Astrocyte (in vitro differentiated cells and primary cell): ENCODE measurements at regions not wholly inside any gene's neighbourhood (a gene's known extent, or its start where the extent isn't known, plus 50 kb on each side); places are given as distances from the start of the nearest gene placed in this dataset.

Experiments used
- DNase-seq: peaks from one replicate; pipeline ENCODE4 v3.0.0-alpha.2; 2010; ENCODE audit warnings: low read depth
- FAIRE-seq: peaks from 2 replicates; lab custom pipeline; 2011; peaks lifted over from hg19 to GRCh38; lab: Jason Lieb, UNC
- H2AFZ ChIP-seq: 2 replicates; pipeline ENCODE4 v1.6.0; 2012; ENCODE audit warnings: low read depth, low read length, inconsistent platforms
- H3K27ac ChIP-seq: 2 replicates; pipeline ENCODE4 v1.5.1; 2011; ENCODE audit warnings: low read depth, low read length, inconsistent platforms
- H3K27me3 ChIP-seq: 2 replicates; pipeline ENCODE4 v1.6.0; 2011; ENCODE audit warnings: low read length, inconsistent platforms; ENCODE audit not compliant: insufficient read depth
- H3K36me3 ChIP-seq: 2 replicates; pipeline ENCODE4 v1.5.1; 2011; ENCODE audit warnings: low read length, inconsistent platforms; ENCODE audit not compliant: insufficient read depth
- H3K4me1 ChIP-seq: 2 replicates; pipeline ENCODE4 v1.5.1; 2011; ENCODE audit warnings: low read length, inconsistent platforms; ENCODE audit not compliant: insufficient read depth
- H3K4me2 ChIP-seq: 2 replicates; pipeline ENCODE4 v1.6.0; 2012; ENCODE audit warnings: low read length, inconsistent platforms
- H3K4me3 ChIP-seq: 2 replicates; pipeline ENCODE4 v1.5.1; 2011; ENCODE audit warnings: low read depth, mild to moderate bottlenecking, low read length, inconsistent platforms; ENCODE audit not compliant: insufficient read depth
- H3K79me2 ChIP-seq: 2 replicates; pipeline ENCODE4 v1.6.0; 2012; ENCODE audit warnings: mild to moderate bottlenecking, low read length, inconsistent platforms; ENCODE audit not compliant: insufficient read depth
- H3K9ac ChIP-seq: 2 replicates; pipeline ENCODE4 v1.6.0; 2012; ENCODE audit warnings: mild to moderate bottlenecking, low read length, inconsistent platforms
- H3K9me3 ChIP-seq: 2 replicates; pipeline ENCODE4 v1.5.1; 2012; ENCODE audit warnings: low read depth, mild to moderate bottlenecking, low read length, inconsistent platforms; ENCODE audit not compliant: insufficient read depth
- H4K20me1 ChIP-seq: 2 replicates; pipeline ENCODE4 v1.6.0; 2012; ENCODE audit warnings: low read length, inconsistent platforms; ENCODE audit not compliant: insufficient read depth
- H3K27ac Mint-ChIP-seq: one replicate; pipeline ENCODE4 v1.8.0; 2021; ENCODE audit warnings: mild to moderate bottlenecking, mixed read lengths; ENCODE audit not compliant: unreplicated experiment
- H3K27me3 Mint-ChIP-seq: one replicate; pipeline ENCODE4 v1.8.0; 2021; ENCODE audit warnings: low read depth, mixed read lengths; ENCODE audit not compliant: unreplicated experiment
- H3K36me3 Mint-ChIP-seq: one replicate; pipeline ENCODE4 v1.8.0; 2021; ENCODE audit warnings: low read depth, mixed read lengths; ENCODE audit not compliant: unreplicated experiment
- H3K4me1 Mint-ChIP-seq: one replicate; pipeline ENCODE4 v1.8.0; 2021; ENCODE audit warnings: low read depth, mixed read lengths; ENCODE audit not compliant: unreplicated experiment
- H3K4me3 Mint-ChIP-seq: one replicate; pipeline ENCODE4 v1.8.0; 2021; ENCODE audit warnings: mild to moderate bottlenecking, moderate library complexity, mixed read lengths; ENCODE audit not compliant: unreplicated experiment
- H3K9me3 Mint-ChIP-seq: one replicate; pipeline ENCODE4 v1.8.0; 2021; ENCODE audit warnings: mild to moderate bottlenecking, mixed read lengths; ENCODE audit not compliant: unreplicated experiment
- CTCF ChIP-seq: IDR thresholded peaks from 2 replicates; pipeline ENCODE4 v1.5.1; 2011; ENCODE audit warnings: low read depth, mild to moderate bottlenecking, inconsistent platforms, low read length, moderate library complexity; ENCODE audit not compliant: insufficient read depth
- EZH2 ChIP-seq: IDR thresholded peaks from 2 replicates; pipeline ENCODE4 v1.6.1; 2012; ENCODE audit warnings: mild to moderate bottlenecking, low read length, inconsistent platforms; ENCODE audit not compliant: insufficient read depth

- Histone ChIP-seq H3K9me3 (peaks cover 4% of the 10 kb centered on the region), H3K79me2 (no peaks in the 10 kb centered on the region), H3K4me3 (no peak overlapping the region), H3K36me3 (no peaks in the 10 kb centered on the region), H3K4me1 (no peaks in the 10 kb centered on the region), H2AFZ (no peak overlapping the region), H4K20me1 (no peaks in the 10 kb centered on the region), H3K27me3 (peaks cover 9% of the 10 kb centered on the region), H3K4me2 (no peak overlapping the region), H3K9ac (no peak overlapping the region), H3K27ac (no peak overlapping the region)
- H3K27me3 Mint-ChIP-seq = peaks cover 49% of the 10 kb centered on the region
- H3K36me3 Mint-ChIP-seq = peaks cover 2% of the 10 kb centered on the region
- H3K4me3 Mint-ChIP-seq = no peak overlapping the region
- H3K27ac Mint-ChIP-seq = no peak overlapping the region
- H3K9me3 Mint-ChIP-seq = peaks cover 17% of the 10 kb centered on the region
- FAIRE-seq (no peak), DNase-seq (no peak)
- TF ChIP-seq CTCF = no peak
- TF ChIP-seq EZH2 = no peak
- H3K4me1 Mint-ChIP-seq = no peaks in the 10 kb centered on the region
Measured at GRCh38 chr10:44851881-44852280, 59.3 kb upstream of the TMEM72 start.

GRCh38 chr10:44853148-44853734 lies 57.9 kb upstream of the TMEM72 start:
- DNase-seq = no peak
- no peak overlapping the region for H3K9ac ChIP-seq
- no peak overlapping the region for H3K27ac ChIP-seq
- H3K4me2 ChIP-seq = no peak overlapping the region
- H3K4me1 Mint-ChIP-seq = peaks cover 8% of the 10 kb centered on the region
- no peaks in the 10 kb centered on the region for H3K79me2 ChIP-seq
- H3K4me1 ChIP-seq = peaks cover 13% of the 10 kb centered on the region
- H3K27me3 Mint-ChIP-seq = peaks cover 38% of the 10 kb centered on the region
- H3K36me3 ChIP-seq = no peaks in the 10 kb centered on the region
- H4K20me1 ChIP-seq = no peaks in the 10 kb centered on the region
- H3K4me3 Mint-ChIP-seq = no peak overlapping the region
- no peak overlapping the region for H3K27ac Mint-ChIP-seq
- peaks cover 11% of the 10 kb centered on the region for H3K9me3 Mint-ChIP-seq
- H3K36me3 Mint-ChIP-seq = peaks cover 2% of the 10 kb centered on the region
- no peak overlapping the region for H2AFZ ChIP-seq
- no peak for FAIRE-seq
- TF ChIP-seq CTCF = no peak
- TF ChIP-seq EZH2 = no peak
- peaks cover 9% of the 10 kb centered on the region for H3K27me3 ChIP-seq
- H3K4me3 ChIP-seq = no peak overlapping the region
- peaks cover 2% of the 10 kb centered on the region for H3K9me3 ChIP-seq

- Histone ChIP-seq H3K79me2 (no peaks in the 10 kb centered on the region), H3K4me1 (peaks cover 15% of the 10 kb centered on the region), H2AFZ (no peak overlapping the region), H4K20me1 (no peaks in the 10 kb centered on the region), H3K27ac (no peak overlapping the region), H3K27me3 (peaks cover 9% of the 10 kb centered on the region), H3K4me2 (no peak overlapping the region), H3K4me3 (no peak overlapping the region), H3K36me3 (no peaks in the 10 kb centered on the region), H3K9me3 (no peaks in the 10 kb centered on the region), H3K9ac (no peak overlapping the region)
- no peak overlapping the region for H3K27ac Mint-ChIP-seq
- no peaks in the 10 kb centered on the region for H3K36me3 Mint-ChIP-seq
- DNase-seq (no peak), FAIRE-seq (no peak)
- peaks cover 8% of the 10 kb centered on the region for H3K4me1 Mint-ChIP-seq
- TF ChIP-seq CTCF (no peak), EZH2 (no peak)
- no peak overlapping the region for H3K4me3 Mint-ChIP-seq
- peaks cover 6% of the 10 kb centered on the region for H3K9me3 Mint-ChIP-seq
- H3K27me3 Mint-ChIP-seq = peaks cover 33% of the 10 kb centered on the region
Measured at GRCh38 chr10:44853796-44854195, 57.3 kb upstream of the TMEM72 start.
